ENCODE measurements at regions not wholly inside any gene's neighbourhood (a gene's known extent, or its start where the extent isn't known, plus 50 kb on each side); places are given as distances from the start of the nearest gene placed in this dataset.
"Not testable (repeated sequence)": the region's sequence is repeated elsewhere in the genome, so short reads cannot be mapped to it uniquely, and the experiment has no call there.

GRCh38 chr6:117761610-117762009 is 86.3 kb downstream of the NUS1 start:
- DNase-seq: no peak

GRCh38 chr6:117771403-117771802 is 96.1 kb downstream of the NUS1 start:
- no peak for DNase-seq

GRCh38 chr6:117776441-117776840 is 101.2 kb downstream of the NUS1 start:
- DNase-seq: no peak

- no peak for DNase-seq
These were observed 106.3 kb downstream of the NUS1 start for GRCh38 chr6:117781550-117781949.

- DNase-seq: no peak
These were observed 108.0 kb downstream of the NUS1 start for GRCh38 chr6:117783279-117783678.

GRCh38 chr6:117791012-117791411 is 115.7 kb downstream of the NUS1 start:
- DNase-seq: no peak

GRCh38 chr6:117795234-117795633 is 111.8 kb upstream of the SLC35F1 start:
- DNase-seq: no peak

- DNase-seq: not testable (repeated sequence)
These were observed 108.2 kb upstream of the SLC35F1 start for GRCh38 chr6:117798819-117799218.

- DNase-seq: no peak
These were observed 96.8 kb upstream of the SLC35F1 start for GRCh38 chr6:117810269-117810668.

- no peak for DNase-seq
These were observed 89.6 kb upstream of the SLC35F1 start for GRCh38 chr6:117817499-117817898.

- DNase-seq: no peak
These were observed 89.1 kb upstream of the SLC35F1 start for GRCh38 chr6:117817992-117818391.

- no peak for DNase-seq
These were observed 88.6 kb upstream of the SLC35F1 start for GRCh38 chr6:117818449-117818848.

- peak; percentile 24 for DNase-seq
These were observed 77.3 kb upstream of the SLC35F1 start for GRCh38 chr6:117829594-117830319.

- DNase-seq: no peak
These were observed 69.8 kb upstream of the SLC35F1 start for GRCh38 chr6:117837261-117837660.

- DNase-seq: no peak
These were observed 66.5 kb upstream of the SLC35F1 start for GRCh38 chr6:117840541-117840983.

- no peak for DNase-seq
These were observed 59.2 kb upstream of the SLC35F1 start for GRCh38 chr6:117847912-117848311.

GRCh38 chr6:117849087-117849486 is 58.0 kb upstream of the SLC35F1 start:
- no peak for DNase-seq
